Kidney (tissue), 13 donors: ENCODE measurements at regions not wholly inside any gene's neighbourhood (a gene's known extent, or its start where the extent isn't known, plus 50 kb on each side); places are given as distances from the start of the nearest gene placed in this dataset.

ENCODE experiments used
- DNase-seq, 5 donors: peaks; one replicate each; pipeline ENCODE4 v3.0.0-alpha.2; 2013 to 2020
- FAIRE-seq: peaks from 2 replicates; lab custom pipeline; 2012; peaks lifted over from hg19 to GRCh38; lab: Jason Lieb, UNC
- H3K27ac ChIP-seq, 2 donors: one replicate each; pipeline ENCODE4 v1.7.0; 2013; ENCODE audit warnings: low read depth in 2 of 2, low read length in 2 of 2, inconsistent platforms in 1 of 2
- H3K27me3 ChIP-seq: one replicate; pipeline ENCODE4 v1.7.1; 2013; ENCODE audit warnings: low read length, inconsistent platforms; ENCODE audit not compliant: control insufficient read depth, insufficient read depth
- H3K36me3 ChIP-seq, 3 donors: one replicate each; pipeline versions ENCODE4 v1.7.0 to v1.7.1; 2013; ENCODE audit warnings: low read length in 3 of 3, control low read depth in 1 of 3, inconsistent platforms in 1 of 3; ENCODE audit not compliant: insufficient read depth in 3 of 3, control insufficient read depth in 2 of 3
- H3K4me1 ChIP-seq, 3 donors: one replicate each; pipeline versions ENCODE4 v1.7.0 to v1.7.1; 2013; ENCODE audit warnings: low read length in 3 of 3, inconsistent platforms in 1 of 3, low read depth in 1 of 3; ENCODE audit not compliant: control insufficient read depth in 2 of 3, insufficient read depth in 2 of 3
- H3K4me3 ChIP-seq, 3 donors: one replicate each; pipeline versions ENCODE4 v1.7.0 to v1.8.1; 2013; ENCODE audit warnings: low read length in 3 of 3, control low read depth in 1 of 3, inconsistent platforms in 1 of 3
- H3K9ac ChIP-seq, 3 donors: one replicate each; pipeline versions ENCODE4 v1.7.0 to v1.7.1; 2013; ENCODE audit warnings: low read length in 3 of 3, control low read depth in 1 of 3, inconsistent platforms in 1 of 3
- H3K9me3 ChIP-seq, 3 donors: one replicate each; pipeline versions ENCODE4 v1.7.0 to v1.7.1; 2013; ENCODE audit warnings: low read length in 3 of 3, control low read depth in 1 of 3, inconsistent platforms in 1 of 3; ENCODE audit not compliant: control insufficient read depth in 2 of 3, insufficient read depth in 1 of 3
- CTCF ChIP-seq: IDR thresholded peaks from 3 replicates; pipeline ENCODE4 v1.5.1; 2012; ENCODE audit warnings: mild to moderate bottlenecking, moderate library complexity, borderline replicate concordance; ENCODE audit not compliant: insufficient read depth; ENCODE audit errors: extremely low read depth
- intact Hi-C: fragments of 100-400 bp; cut with DNase I; formaldehyde crosslinking; loops from one replicate; pipeline ENCODE4 v1.11.1; 2022
- donor health status: control.
- donor health status: control.
- donor health status: control.
- donor health status: control.
- donor health status: control.
- donor health status: DM: yes; HTN: yes; CAD: no.
- donor health status: Normal renal cell carcinoma (clear cell type).

DNA sequence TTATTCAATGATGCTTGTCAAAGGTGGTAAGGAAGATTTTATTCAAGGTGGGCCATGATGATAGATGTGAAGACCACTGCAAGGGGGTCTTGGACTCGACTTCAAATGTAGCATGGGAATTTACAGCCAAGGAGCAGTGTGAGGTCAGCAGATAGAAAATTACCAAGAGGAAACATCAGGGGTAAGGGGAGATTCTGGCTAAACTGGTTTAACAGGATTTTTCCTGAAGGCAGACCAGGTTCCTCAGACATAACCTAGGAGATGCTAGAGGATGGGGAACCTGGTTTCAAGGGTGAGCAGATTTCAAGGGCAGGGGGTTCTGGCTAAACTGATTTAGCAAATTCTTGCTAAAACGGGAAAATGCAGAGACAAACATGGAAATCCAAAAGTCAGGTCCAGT, 464.9 kb downstream of the TAFA4 start:
- H3K4me1 ChIP-seq: no peaks in the 10 kb centered on the region
- H3K27ac ChIP-seq: no peak overlapping the region
- FAIRE-seq: no peak
- H3K36me3 ChIP-seq: no peaks in the 10 kb centered on the region
- no peaks in the 10 kb centered on the region for H3K9me3 ChIP-seq
- H3K9ac ChIP-seq: no peak overlapping the region
- no peak for TF ChIP-seq CTCF
- no peak for DNase-seq
- intact Hi-C loops: no loop called here
- H3K4me3 ChIP-seq: no peak overlapping the region
- H3K27me3 ChIP-seq: no peaks in the 10 kb centered on the region

DNA sequence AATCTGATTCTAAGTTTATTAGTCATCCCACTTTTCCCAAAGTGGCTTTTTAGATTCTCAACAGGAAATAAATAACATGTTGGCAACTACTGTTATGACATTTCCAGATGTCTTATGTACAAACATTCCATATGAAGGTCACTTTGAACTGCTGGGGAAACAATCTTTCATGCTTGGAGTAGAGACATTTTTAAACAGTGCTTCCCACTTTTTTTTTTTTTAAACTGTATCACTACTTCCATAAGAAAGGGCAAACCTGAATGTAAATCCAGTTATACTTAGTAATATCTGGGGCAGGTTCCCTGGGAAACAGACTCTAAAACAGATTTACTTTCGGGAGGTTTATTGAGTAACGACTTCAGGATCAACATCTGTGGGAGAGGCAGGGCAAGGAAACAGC, 473.8 kb downstream of the TAFA4 start:
- Histone ChIP-seq H3K27ac (no peak overlapping the region), H3K36me3 (no peaks in the 10 kb centered on the region), H3K4me1 (no peaks in the 10 kb centered on the region), H3K27me3 (no peaks in the 10 kb centered on the region), H3K4me3 (no peak overlapping the region), H3K9ac (no peak overlapping the region), H3K9me3 (no peaks in the 10 kb centered on the region)
- DNase-seq (peak in 1 of 5 donors; percentile 15), FAIRE-seq (no peak)
- intact Hi-C loops: no loop called here
- no peak for TF ChIP-seq CTCF

DNA sequence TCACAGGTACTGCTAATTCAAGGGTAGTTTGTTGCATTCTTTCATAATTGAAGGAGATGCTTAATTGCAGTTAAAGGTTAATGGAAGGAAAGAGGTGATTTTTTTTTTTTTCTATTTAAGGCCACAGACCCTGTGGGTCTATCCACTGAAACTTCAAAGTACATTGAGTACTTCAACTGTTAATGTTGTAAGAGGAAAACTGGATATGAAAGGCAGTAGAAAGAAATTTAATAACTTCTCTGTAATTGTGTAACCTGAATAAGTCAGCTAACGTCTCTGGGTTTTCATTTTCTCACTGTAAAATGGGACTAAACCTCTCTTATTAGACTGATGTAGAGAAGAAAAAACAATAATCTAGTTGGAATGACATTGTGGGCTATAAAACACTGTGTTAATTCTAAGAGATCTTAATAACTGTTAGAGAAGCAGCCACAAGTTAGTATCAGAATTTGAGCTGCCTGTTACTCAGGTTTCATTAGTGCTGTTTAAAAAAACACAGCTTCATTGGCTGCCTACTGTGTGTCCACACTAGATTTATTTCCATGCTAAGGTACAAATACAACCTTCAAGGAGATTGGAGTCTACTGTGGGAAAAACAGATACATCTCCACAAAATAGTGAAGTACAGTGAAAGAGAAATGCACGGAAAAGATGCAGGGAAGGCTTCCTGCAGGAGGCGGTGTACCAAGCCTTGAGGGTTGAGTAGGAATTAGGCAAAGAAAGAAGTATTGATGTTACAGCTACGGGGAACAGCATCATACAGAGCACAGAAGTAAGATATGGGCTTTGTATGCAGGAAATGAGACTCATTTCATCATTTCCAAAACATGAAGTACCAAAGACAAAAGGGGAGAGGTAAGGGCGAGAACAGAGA, 483.6 kb downstream of the TAFA4 start:
- H3K36me3 ChIP-seq: no peaks in the 10 kb centered on the region
- no peak overlapping the region for H3K4me3 ChIP-seq
- no peaks in the 10 kb centered on the region for H3K4me1 ChIP-seq
- no peak for TF ChIP-seq CTCF
- H3K27ac ChIP-seq: no peak overlapping the region
- DNase-seq: peak in 1 of 5 donors; percentile 1
- intact Hi-C loops: no loop called here
- no peaks in the 10 kb centered on the region for H3K27me3 ChIP-seq
- FAIRE-seq: no peak
- H3K9ac ChIP-seq: no peak overlapping the region
- no peaks in the 10 kb centered on the region for H3K9me3 ChIP-seq
